Fibroblast of the aortic adventitia (primary cell): ENCODE measurements at regions not wholly inside any gene's neighbourhood (a gene's known extent, or its start where the extent isn't known, plus 50 kb on each side); places are given as distances from the start of the nearest gene placed in this dataset.

Experiments used
- DNase-seq: peaks from one replicate; pipeline ENCODE4 v3.0.0-alpha.2; 2010; ENCODE audit warnings: low read depth
- H3K4me3 ChIP-seq: 2 replicates; pipeline ENCODE4 v1.5.1; 2011; ENCODE audit warnings: low read depth, mild to moderate bottlenecking, control low read depth, low read length, moderate library complexity
- CTCF ChIP-seq: IDR thresholded peaks from 2 replicates; pipeline ENCODE4 v1.5.1; 2011; ENCODE audit warnings: mild to moderate bottlenecking, low read length, control low read depth, inconsistent platforms; ENCODE audit not compliant: insufficient read depth

DNA sequence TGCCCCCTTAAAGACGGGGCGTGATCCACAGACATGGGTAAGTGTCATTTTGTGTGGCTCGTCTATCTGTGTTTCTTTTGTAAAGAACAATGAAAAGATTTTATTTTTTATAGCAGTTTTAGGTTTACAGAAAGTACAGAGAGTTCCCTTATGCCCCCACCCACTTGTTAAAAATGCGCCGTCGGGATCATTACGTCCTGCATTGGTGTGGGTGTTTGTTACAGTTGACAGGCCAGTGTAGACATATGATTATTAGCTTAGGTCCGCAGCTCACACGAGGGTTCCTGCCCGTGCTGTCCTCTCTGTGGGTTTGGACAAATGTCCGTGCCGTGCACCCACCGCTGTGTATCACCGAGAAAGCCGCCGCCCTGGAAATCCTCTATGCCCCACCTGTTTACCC is 50.5 kb downstream of the RGS12 start:
- no peak for DNase-seq
- H3K4me3 ChIP-seq, result no peak overlapping the region
- TF ChIP-seq CTCF, result no peak

- DNase-seq, result no peak
- no peak overlapping the region for H3K4me3 ChIP-seq
- no peak for TF ChIP-seq CTCF
Observed at GRCh38 chr4:3344104-3344503, 51.3 kb downstream of the RGS12 start.

- H3K4me3 ChIP-seq, result no peak overlapping the region
- TF ChIP-seq CTCF, result no peak
- DNase-seq, result no peak
Observed at GRCh38 chr4:3344596-3344995, 51.8 kb downstream of the RGS12 start.

- H3K4me3 ChIP-seq, result no peak overlapping the region
- DNase-seq, result no peak
- TF ChIP-seq CTCF, result no peak
Observed at GRCh38 chr4:3345384-3345783, 52.6 kb downstream of the RGS12 start.

DNA sequence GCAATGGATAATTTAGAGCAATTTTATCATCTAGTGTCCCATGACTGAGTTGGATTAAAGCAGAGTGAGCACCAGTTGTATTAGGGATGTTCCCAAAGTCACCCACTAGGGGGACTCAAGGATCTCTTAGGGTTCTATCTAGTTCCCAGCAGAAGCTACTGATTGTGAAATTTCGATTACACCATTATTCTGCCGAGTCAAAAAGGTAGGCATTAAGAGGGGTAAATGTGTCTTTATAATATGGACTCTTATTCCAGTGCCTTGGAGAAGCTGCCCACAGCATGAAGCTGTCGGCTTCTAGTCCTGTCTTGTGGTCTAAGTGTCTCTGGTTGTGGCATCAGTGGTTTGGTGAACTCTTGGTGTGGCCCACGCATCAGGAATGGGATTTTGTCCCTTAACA is 53.3 kb downstream of the RGS12 start:
- TF ChIP-seq CTCF, result peak; percentile 94
- peak; percentile 90 for DNase-seq

GRCh38 chr4:3347871-3348270 is 55.0 kb downstream of the RGS12 start:
- no peak for TF ChIP-seq CTCF
- DNase-seq, result no peak
- no peak overlapping the region for H3K4me3 ChIP-seq

More for the DNA sequence above, 53.3 kb downstream of the RGS12 start:
- H3K4me3 ChIP-seq, result no peak overlapping the region

DNA sequence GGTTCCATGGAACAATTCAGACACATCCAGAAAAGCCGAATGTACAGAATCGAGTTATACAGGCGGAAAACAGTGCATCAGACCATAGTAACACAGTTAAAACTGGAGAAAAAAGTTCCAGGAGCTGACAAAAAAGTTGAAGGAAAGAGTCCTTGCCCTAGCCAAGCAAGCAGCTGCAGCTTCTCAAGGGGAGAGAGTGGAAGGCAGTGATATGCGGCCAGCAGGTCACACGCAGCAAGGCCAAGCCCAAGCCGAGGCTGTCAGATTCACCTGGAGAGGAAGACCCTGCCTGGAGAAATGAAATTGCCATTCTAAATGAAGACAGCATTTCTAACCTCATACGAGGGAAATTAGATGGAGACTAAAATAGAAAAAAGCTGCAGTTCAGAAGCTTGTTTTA is 55.8 kb downstream of the RGS12 start:
- TF ChIP-seq CTCF, result no peak
- no peak for DNase-seq
- H3K4me3 ChIP-seq, result no peak overlapping the region
